Spleen (tissue), 11 donors: ENCODE measurements at regions not wholly inside any gene's neighbourhood (a gene's known extent, or its start where the extent isn't known, plus 50 kb on each side); places are given as distances from the start of the nearest gene placed in this dataset.

Experiments used
- DNase-seq: peaks from one replicate; pipeline ENCODE4 v3.0.0-alpha.2; 2020
- H3K27ac ChIP-seq, 8 donors: fragments of 200-600 bp; sonication (generic) in 7 of 8; 1 replicate in 4 of 8; 2 replicates in 4 of 8; pipeline versions ENCODE4 v1.5.0 to v1.8.0; 2016 to 2021; ENCODE audit warnings: inconsistent platforms in 4 of 8, mild to moderate bottlenecking in 4 of 8, moderate library complexity in 1 of 8
- H3K27me3 ChIP-seq, 7 donors: fragments of 200-600 bp; sonication (generic) in 6 of 7; replicated peaks in 1 of 7; 1 replicate in 4 of 7; 2 replicates in 3 of 7; pipeline versions ENCODE4 v1.5.0 to v1.8.0; 2016 to 2021; ENCODE audit warnings: inconsistent platforms in 3 of 7, mild to moderate bottlenecking in 1 of 7
- H3K36me3 ChIP-seq, 6 donors: fragments of 200-600 bp; sonication (generic) in 5 of 6; 1 replicate in 4 of 6; 2 replicates in 2 of 6; pipeline versions ENCODE4 v1.5.0 to v1.8.0; 2016 to 2021; ENCODE audit warnings: inconsistent platforms in 2 of 6
- H3K4me1 ChIP-seq, 6 donors: fragments of 200-600 bp; sonication (generic) in 5 of 6; 1 replicate in 3 of 6; 2 replicates in 3 of 6; pipeline versions ENCODE4 v1.5.0 to v1.8.0; 2016 to 2021; ENCODE audit warnings: inconsistent platforms in 3 of 6
- H3K4me3 ChIP-seq, 8 donors: fragments of 200-600 bp; sonication (generic) in 7 of 8; 1 replicate in 4 of 8; 2 replicates in 4 of 8; pipeline versions ENCODE4 v1.5.0 to v1.8.0; 2016 to 2021; ENCODE audit warnings: inconsistent platforms in 4 of 8, mild to moderate bottlenecking in 4 of 8, moderate library complexity in 2 of 8
- H3K9me3 ChIP-seq, 8 donors: fragments of 200-600 bp; sonication (generic) in 7 of 8; 1 replicate in 4 of 8; 2 replicates in 4 of 8; pipeline versions ENCODE4 v1.5.0 to v1.8.0; 2016 to 2021; ENCODE audit warnings: inconsistent platforms in 4 of 8
- POLR2A ChIP-seq, 3 donors: fragments of 450-650 bp; IDR thresholded peaks; one replicate each; pipeline ENCODE4 v1.5.1; 2017; ENCODE audit warnings: antibody characterized with exemption in 3 of 3, mild to moderate bottlenecking in 1 of 3
- POLR2AphosphoS5 ChIP-seq, 3 donors: sonication (generic); formaldehyde crosslinking; IDR thresholded peaks; one replicate each; pipeline ENCODE4 v1.5.1; 2017; ENCODE audit warnings: antibody characterized with exemption in 3 of 3
- WGBS, 5 donors: extraction: QIAGEN DNeasy Blood & Tissue Kit in 3 of 5; methylation state at CpG; one replicate each; pipeline versions ENCODE4 v1.1.5 to v1.1.7; 2013 to 2018; 5-methylcytosine and 5-hydroxymethylcytosine counted together
- intact Hi-C: fragments of 100-400 bp; cut with DNase I; formaldehyde crosslinking; loops from one replicate; pipeline ENCODE4 v1.15.0; 2023; ENCODE audit warnings: low total_unique reads
- TF ChIP-seq, protein P1 (sequence below), 11 experiments: fragments of 200-600 bp in 7 of 11; fragments of 450-650 bp in 4 of 11; sonication (generic) in 4 of 11; IDR thresholded peaks in 8 of 11; conservative IDR thresholded peaks in 3 of 11; 1 replicate in 7 of 11; 2 replicates in 4 of 11; pipeline versions ENCODE4 v1.4.0 to v1.8.0; 2016 to 2021; ENCODE audit warnings: antibody characterized with exemption in 11 of 11, inconsistent platforms in 4 of 11, mild to moderate bottlenecking in 1 of 11
- donor health status: healthy with polysubstance abuse.
- donor health status: DM: no; HTN: no; CAD: no; lungs with moderate emphysema.
- donor health status: DM: no; HTN: no; CAD: no.
- donor health status: Bipolar disorder and iron deficiency.
- donor health status: healthy.
- donor health status: DM: no; HTN: no; CAD: no.
- donor health status: DM: yes; HTN: yes; CAD: no.

DNA sequence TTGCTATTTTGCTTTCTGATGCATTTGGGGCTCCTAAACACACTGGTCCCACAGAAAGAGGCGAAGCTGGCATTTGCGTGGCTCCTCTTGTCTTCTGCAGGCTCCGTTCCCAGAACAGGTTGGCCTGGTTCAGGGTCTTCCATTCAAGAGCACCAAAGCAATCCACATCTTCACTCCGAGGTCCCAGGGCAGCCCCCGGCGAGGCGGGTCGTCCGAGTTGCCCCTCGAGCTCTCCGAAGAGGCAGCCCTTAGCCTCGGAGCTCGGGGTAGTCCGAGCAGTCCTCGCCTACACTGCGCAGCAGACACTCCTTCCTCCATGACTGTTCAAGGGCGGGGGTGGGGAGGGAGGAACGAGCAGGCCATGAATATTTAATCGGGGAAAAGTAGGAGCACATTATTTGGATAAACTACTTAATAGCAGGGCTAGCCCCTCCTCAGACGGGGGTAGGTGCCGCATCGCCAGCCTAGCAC is 321.3 kb downstream of the BLID start:
- intact Hi-C loops: no loop called here
- TF ChIP-seq POLR2AphosphoS5 (IDR thresholded peaks at IDR 0.05): no peak
- TF ChIP-seq, protein P1, sequence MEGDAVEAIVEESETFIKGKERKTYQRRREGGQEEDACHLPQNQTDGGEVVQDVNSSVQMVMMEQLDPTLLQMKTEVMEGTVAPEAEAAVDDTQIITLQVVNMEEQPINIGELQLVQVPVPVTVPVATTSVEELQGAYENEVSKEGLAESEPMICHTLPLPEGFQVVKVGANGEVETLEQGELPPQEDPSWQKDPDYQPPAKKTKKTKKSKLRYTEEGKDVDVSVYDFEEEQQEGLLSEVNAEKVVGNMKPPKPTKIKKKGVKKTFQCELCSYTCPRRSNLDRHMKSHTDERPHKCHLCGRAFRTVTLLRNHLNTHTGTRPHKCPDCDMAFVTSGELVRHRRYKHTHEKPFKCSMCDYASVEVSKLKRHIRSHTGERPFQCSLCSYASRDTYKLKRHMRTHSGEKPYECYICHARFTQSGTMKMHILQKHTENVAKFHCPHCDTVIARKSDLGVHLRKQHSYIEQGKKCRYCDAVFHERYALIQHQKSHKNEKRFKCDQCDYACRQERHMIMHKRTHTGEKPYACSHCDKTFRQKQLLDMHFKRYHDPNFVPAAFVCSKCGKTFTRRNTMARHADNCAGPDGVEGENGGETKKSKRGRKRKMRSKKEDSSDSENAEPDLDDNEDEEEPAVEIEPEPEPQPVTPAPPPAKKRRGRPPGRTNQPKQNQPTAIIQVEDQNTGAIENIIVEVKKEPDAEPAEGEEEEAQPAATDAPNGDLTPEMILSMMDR (IDR thresholded peaks at IDR 0.05 in 8 of 11, conservative IDR thresholded peaks at IDR 0.05 in 3 of 11): no peak
- TF ChIP-seq POLR2A (IDR thresholded peaks at IDR 0.05): no peak
- Histone ChIP-seq H3K4me3 (no peak overlapping the region), H3K27ac (no peak overlapping the region), H3K4me1 (no peaks in the 10 kb centered on the region), H3K27me3 (no peaks in the 10 kb centered on the region), H3K9me3 (peaks cover 0 to 13% (median 8%) of the 10 kb centered on the region in 8 donors), H3K36me3 (no peaks in the 10 kb centered on the region)
- 85 to 95% (median 93%) methylated on average over 21 to 22 of the region's 22 CpGs for WGBS, 5 donors
- no peak for DNase-seq

DNA sequence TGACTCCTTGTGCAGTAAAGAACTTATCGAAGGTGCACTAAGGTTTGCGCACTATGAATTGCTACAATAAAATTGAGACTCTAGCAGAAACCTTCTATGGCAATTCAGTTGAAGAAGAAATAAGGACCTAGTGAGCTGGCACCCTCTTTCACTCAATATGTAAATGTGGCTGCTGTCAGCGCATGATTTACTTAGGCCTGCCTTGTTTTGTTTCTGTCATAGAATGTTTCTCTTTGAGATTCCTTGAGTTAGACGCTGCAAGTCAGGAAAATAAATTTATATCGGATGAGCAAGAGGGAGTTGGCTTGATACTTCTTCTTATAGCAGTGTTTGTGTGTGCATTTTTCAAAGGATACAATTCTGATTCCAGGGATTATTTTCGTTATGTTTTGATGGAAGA is 322.1 kb downstream of the BLID start:
- no peaks in the 10 kb centered on the region for H3K27me3 ChIP-seq
- H3K9me3 ChIP-seq: peaks cover 0 to 5% (median under 1%) of the 10 kb centered on the region in 8 donors
- TF ChIP-seq, protein P1 (IDR thresholded peaks at IDR 0.05 in 8 of 11, conservative IDR thresholded peaks at IDR 0.05 in 3 of 11): no peak
- TF ChIP-seq POLR2AphosphoS5 (IDR thresholded peaks at IDR 0.05): no peak
- no peak for TF ChIP-seq POLR2A (IDR thresholded peaks at IDR 0.05)
- H3K36me3 ChIP-seq: no peaks in the 10 kb centered on the region
- H3K4me1 ChIP-seq: no peaks in the 10 kb centered on the region
- H3K4me3 ChIP-seq: no peak overlapping the region
- 91 to 99% (median 94%) methylated on average over 6 of the region's 6 CpGs for WGBS, 5 donors
- DNase-seq: no peak
- intact Hi-C loops: no loop called here
- H3K27ac ChIP-seq: no peak overlapping the region

DNA sequence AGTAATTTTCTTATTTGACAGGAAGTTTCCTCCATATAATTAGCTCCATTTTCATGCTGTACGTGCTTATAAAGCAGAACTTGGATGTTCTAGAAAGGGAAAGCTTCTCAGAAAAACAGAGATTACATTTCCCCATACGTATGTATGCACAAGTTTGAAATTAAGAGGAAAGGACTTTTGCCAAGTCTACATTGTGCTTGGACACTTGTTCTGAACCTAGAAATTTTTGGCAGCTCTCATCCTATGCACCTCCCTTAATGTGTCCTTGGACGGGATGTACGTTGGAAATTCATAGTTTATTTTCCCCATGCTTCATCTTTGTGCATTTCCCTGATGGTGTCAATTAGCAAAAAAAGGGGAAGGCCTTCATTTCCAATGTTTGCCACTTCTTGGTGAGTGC is 322.7 kb downstream of the BLID start:
- no peak for DNase-seq
- H3K4me1 ChIP-seq: no peaks in the 10 kb centered on the region
- H3K9me3 ChIP-seq: no peaks in the 10 kb centered on the region
- no peak overlapping the region for H3K27ac ChIP-seq
- WGBS, 5 donors: 36 to 45% (median 43%) methylated on average over 4 of the region's 4 CpGs
- H3K36me3 ChIP-seq: no peaks in the 10 kb centered on the region
- TF ChIP-seq POLR2A (IDR thresholded peaks at IDR 0.05): no peak
- no peak overlapping the region for H3K4me3 ChIP-seq
- H3K27me3 ChIP-seq: no peaks in the 10 kb centered on the region
- intact Hi-C loops: no loop called here

DNA sequence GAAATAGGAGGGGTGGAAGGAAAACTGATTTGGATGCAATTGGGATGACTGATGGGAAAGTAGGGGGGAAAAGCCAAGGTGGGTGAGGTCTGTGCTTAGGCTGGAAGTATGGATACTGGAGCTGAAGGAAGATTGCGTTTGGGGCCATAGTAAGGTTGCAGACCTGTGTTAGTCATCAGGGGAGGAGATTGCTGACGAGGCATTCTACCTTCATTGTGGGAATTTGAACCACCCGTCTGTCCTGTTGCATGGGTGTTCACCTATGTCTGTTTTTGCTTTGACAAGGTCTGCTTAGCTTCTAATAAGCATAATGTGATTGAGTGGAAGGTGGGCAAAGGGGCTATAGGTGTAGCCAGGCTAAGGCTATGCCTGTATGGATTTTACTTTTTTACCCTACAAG is 323.8 kb downstream of the BLID start:
- H3K4me1 ChIP-seq: no peaks in the 10 kb centered on the region
- H3K9me3 ChIP-seq: peaks cover 0 to 4% (median 0%) of the 10 kb centered on the region in 8 donors
- no peak overlapping the region for H3K27ac ChIP-seq
- H3K4me3 ChIP-seq: no peak overlapping the region
- H3K27me3 ChIP-seq: no peaks in the 10 kb centered on the region
- intact Hi-C loops: no loop called here
- DNase-seq: no peak
- no peaks in the 10 kb centered on the region for H3K36me3 ChIP-seq
- 81 to 92% (median 87%) methylated on average over 3 of the region's 3 CpGs for whole genome bisulfite sequencing, 5 donors
- TF ChIP-seq POLR2AphosphoS5 (IDR thresholded peaks at IDR 0.05): no peak
- no peak for TF ChIP-seq POLR2A (IDR thresholded peaks at IDR 0.05)
- TF ChIP-seq, protein P1 (IDR thresholded peaks at IDR 0.05 in 8 of 11, conservative IDR thresholded peaks at IDR 0.05 in 3 of 11): no peak

DNA sequence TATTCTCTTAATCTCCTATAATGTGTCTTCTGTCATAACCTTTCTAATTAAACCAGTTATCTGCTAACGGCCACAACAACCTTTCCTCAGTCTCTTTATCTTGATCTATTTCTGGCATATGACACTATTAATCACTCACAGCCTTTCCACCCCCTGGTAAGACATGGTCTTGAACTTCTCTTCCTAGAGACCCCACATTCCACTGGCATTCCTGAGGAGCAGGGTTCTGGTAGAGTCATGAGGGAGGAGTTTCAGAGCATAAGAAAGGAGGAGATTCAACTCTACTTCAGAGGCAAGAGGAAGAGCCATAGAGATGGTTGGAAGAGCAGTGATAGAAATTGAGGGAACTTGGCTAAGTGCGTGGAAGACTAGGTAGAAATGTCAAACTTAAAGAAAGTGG is 325.6 kb downstream of the BLID start:
- Histone ChIP-seq H3K4me3 (no peak overlapping the region), H3K27ac (no peak overlapping the region), H3K27me3 (no peaks in the 10 kb centered on the region), H3K9me3 (peaks cover 0 to 19% (median 4%) of the 10 kb centered on the region in 8 donors), H3K4me1 (no peaks in the 10 kb centered on the region), H3K36me3 (no peaks in the 10 kb centered on the region)
- no peak for DNase-seq
- intact Hi-C loops: no loop called here
- WGBS, 5 donors: 78 to 88% (median 81%) methylated on average over 2 of the region's 2 CpGs
- no peak for TF ChIP-seq POLR2A (IDR thresholded peaks at IDR 0.05)
- TF ChIP-seq, protein P1 (IDR thresholded peaks at IDR 0.05 in 8 of 11, conservative IDR thresholded peaks at IDR 0.05 in 3 of 11): no peak
